ENCODE measurements at regions not wholly inside any gene's neighbourhood (a gene's known extent, or its start where the extent isn't known, plus 50 kb on each side); places are given as distances from the start of the nearest gene placed in this dataset.

- ATAC-seq, result no peak
Measured at GRCh38 chr6:145525038-145525437, 210.3 kb downstream of the EPM2A start.

DNA sequence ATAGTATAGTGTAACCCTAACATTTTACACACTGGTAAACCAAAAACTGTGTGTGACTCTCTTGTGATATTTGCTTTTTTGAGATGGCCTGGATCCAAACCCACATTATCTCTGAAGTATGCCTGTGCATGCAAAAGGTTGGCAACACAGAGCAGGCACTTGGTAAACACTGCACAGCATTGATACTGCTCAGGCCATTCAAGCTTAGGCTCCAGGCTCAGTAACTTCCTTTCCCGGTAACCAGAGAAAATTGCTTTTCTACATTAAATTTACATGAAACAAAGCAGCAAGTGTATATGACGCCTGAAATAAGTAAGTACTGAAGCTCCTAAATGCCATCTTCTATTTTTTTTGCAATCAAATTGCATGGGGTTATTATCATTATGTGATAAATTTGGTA is 205.7 kb downstream of the EPM2A start:
- no peak for ATAC-seq

DNA sequence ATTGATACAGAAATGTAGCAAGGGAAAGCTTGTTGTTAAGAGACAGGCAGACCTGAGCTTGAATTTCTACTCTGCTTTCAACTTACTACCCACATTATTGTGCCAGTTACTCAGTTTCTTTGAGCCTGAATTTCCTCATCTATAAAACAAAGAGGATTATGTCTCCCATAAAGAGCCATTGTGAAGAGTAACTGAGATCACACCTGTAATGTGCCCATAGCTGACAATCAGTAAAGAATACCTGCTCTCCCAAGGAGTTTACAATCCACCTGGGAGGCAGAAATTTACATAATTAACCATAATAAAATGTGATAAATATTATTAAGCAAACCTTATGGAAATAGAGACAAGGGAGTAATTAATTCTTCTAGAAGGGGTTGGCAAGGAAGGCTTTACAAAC is 204.9 kb downstream of the EPM2A start:
- no peak for ATAC-seq

DNA sequence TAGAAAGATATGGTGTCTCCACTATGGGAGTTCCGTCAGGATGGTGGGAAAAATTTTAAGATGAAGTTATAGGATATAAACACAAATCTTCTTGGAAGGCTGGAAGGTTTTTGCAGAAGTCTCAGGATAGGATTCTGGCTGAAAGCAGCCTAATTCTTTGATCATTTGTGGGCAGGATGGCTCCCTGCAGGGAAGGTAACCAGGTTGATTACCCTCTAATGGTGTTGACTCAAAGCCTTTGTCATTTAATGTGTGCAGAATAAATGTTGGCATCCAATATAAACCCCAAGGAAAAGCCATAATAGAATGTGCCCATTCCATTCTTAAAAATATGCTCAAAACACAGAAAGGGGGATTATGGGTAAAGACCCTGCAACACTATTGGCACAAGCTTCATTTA is 204.3 kb downstream of the EPM2A start:
- no peak for ATAC-seq

GRCh38 chr6:145531822-145532221 is 203.5 kb downstream of the EPM2A start:
- ATAC-seq, result no peak

GRCh38 chr6:145532361-145532760 is 203.0 kb downstream of the EPM2A start:
- ATAC-seq, result no peak

DNA sequence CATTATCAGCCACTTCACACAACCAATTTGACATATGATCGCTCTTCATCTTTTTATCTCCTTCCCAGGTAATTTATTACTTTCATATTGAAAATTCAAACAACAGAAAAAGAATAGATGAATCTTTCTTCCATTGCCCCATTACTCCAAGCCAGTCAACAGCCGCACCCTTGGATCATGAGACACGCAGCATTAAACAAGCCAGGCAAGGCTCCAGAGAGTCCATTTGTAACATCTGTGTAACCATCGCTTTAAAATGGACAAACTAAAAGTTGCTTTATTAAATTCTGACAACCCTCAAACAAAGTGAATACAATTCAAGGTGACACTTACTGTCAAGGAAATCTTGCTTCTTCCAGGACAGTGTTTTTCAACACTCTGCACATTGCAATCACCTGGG is 200.3 kb downstream of the EPM2A start:
- ATAC-seq, result no peak

DNA sequence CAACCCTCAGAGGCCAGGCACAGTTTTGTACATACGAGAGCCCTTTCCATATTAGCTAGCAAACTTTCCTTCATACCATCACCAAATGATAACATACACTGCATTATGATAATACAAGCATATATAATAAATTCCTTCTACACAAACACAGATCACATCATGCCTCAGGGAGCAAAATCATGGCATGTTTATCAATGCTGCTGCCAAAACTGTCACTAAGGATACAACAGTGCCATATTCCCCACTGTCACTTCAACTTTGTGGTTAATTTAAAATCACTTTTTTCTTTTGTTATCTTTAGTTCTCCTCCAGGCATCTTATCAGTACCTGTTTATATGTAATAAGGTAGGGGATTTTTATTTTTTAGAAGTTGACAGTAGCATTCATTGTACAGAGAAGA is 196.3 kb downstream of the EPM2A start:
- ATAC-seq, result no peak

DNA sequence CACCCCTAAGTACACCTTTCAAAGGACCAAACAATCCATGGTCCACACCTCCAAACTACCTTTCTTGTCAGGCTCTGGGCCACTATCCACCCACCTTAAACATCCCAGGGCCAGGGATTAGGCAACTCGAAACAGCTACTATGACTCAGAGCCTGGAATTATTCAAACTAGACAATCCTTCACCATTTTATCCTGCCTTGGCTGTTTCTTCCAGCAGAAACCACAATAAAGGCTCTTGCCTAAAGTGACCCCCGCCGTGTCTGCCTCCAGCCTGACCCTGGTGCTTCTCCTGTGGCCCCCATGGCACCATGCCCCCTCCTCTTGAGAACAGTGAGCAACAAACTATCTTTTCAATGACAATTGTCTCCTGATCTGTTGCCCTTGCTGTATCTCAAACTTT is 195.5 kb downstream of the EPM2A start:
- ATAC-seq, result peak; percentile 72

DNA sequence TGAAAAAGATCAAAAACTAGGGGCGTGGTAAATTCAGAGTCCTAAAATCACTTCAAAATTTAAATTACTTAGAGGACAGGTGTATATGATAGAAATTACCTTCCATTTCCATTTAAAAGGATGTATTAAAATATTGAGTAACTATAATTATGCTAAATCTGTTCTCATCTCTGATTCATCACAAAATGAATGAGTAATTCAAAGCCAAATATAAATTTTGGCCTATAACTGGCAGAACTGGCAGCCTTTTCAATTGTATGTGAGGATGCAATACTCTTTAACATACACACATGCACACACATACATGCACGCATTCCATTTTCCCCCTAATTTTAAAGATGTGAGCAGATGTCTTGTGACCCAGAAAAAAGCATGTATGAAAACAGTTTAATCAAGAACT is 194.6 kb downstream of the EPM2A start:
- peak; percentile 26 for ATAC-seq

- peak; percentile 93 for ATAC-seq
Measured at GRCh38 chr6:145544041-145544440, 191.3 kb downstream of the EPM2A start.

GRCh38 chr6:145544514-145544913 is 190.8 kb downstream of the EPM2A start:
- peak; percentile 68 for ATAC-seq

DNA sequence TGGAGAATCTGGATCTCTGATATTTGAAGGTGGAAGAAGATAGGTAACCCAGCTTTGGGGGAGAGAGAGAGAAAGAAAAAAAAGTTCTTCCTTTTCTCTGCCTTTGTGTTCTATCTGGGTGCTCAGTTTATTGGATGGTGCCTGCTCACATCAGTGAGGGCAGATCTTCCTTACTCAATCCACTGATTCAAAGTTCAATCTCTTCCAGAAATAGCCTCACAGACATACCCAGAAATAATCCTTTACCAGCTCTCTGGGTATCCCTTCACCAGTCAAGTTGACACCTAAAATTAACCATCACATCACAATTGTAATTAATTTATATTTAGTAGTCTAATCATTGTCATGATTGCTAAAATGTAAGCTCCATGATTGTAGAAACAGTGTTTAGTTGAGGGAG is 189.1 kb downstream of the EPM2A start:
- no peak for ATAC-seq

DNA sequence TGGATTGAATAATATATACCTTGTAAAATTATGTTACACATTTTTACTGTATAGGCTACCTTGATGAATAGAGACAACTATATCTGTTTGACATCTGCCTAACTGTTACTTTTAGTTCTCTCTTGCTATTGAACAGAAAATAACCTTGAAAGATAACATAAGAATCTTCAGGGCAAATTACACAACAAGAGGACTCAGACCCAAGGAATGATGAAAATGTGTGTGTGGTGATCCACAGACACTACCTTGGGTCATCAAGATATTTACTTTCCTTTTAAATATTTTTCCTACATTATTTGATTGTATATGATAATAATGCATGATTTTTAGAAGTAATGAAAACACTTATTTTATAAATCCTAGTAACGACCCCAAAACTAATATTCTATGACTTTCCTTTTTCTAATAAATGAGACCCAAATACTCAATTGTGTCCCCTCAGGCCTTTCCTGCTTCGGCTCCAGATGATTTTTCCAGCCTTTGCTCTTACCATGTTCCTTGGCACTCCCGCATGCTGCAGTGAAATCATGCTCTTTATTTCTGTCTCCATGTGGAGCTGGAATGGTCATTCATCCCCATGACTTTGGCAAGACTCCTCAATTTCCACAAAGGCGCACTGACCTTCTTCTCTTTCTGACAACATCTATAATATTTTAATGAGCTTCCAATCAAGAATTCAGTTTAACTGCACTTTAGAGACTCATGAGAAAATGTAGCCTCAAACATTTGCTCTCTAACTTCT is 187.6 kb downstream of the EPM2A start:
- no peak for ATAC-seq

DNA sequence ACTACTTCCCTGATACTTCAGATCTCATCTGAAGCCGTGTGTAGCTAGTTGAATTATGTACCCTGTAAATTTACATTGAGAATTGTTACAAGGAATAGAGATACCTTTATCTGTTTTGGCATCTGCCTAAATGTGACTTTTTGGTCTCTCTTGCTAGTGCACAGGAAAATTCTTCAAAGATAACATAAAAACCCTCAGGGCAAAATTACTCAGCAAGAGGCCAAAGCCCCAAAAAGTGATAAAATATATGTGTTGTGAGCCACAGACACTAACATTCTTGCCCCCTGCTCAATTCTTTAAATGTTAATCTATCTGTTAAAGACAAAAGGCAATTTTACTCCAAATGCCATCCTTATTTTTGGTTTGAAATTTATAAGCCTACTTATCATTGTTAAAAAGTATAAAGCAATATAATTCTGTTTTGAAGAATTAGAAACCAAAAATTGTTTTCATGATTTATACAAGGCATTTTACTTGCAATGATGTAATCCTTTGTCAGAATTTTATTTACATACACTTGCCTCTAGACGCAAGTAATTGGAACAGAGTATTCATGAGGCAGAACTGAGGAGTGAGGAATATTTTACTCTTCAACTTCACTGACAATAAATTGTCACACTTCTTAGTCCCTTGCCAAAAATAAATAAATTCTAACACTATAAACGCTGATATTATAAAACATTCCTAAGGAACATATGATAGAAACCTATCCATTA is 186.2 kb downstream of the EPM2A start:
- no peak for ATAC-seq

DNA sequence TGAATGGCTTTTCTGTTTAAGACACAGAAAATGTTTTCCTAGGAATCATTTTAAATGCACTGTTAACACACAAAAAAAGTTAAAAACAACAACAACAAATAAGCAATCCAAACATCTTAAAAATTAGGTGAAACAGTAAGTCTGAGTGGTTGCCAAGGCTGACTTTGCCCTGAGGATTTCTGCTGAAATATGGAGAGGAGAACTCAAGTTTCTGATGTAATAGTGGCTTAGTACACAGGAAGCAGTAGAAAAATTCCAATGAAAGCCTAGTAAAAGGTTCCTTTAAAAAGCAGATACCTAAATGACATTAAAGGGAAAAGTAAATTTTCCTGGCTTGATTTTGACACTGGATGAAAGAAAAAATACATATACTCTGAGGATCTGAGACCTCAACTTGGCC is 184.2 kb downstream of the EPM2A start:
- ATAC-seq, result no peak

- ATAC-seq, result no peak
Measured at GRCh38 chr6:145555084-145555483, 180.2 kb downstream of the EPM2A start.

DNA sequence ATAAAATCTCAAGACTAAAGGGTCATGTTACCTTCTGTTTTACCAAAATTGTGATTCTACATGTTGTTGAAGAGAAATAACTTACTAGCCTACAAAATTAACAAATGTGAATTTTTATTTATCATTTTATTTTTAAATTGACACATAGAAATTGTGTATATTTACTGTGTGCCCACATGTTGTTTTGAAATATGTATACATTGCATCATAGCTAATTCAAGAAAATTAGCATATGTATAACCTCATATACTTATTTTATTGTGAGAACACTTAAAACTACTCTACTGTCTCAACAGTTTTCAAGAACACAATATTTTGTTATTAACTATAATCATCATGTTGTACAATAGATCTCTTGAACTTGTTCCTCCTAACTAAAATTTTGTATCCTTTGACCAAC is 177.8 kb downstream of the EPM2A start:
- no peak for ATAC-seq

DNA sequence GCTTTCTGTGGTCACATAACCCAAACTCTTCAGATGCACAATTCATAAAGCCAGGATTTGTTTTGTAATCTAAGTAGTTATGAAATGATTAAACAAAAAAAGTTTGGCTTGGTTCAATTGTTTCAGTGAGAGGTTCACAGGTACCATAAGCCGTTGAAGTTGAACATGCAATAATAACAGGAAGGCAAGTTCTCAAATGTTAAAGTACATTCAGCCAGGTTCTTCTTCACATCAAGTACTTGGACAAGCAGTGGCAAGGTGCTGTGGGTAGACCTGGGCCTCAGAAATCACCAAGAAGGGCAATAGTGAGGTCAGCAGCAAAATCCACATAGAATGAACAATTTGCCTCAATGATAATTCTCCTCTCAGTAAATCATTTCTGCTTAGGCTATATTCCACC is 175.5 kb downstream of the EPM2A start:
- ATAC-seq, result no peak

- no peak for ATAC-seq
Measured at GRCh38 chr6:145561095-145562072, 173.9 kb downstream of the EPM2A start.

GRCh38 chr6:145562771-145563615 is 172.3 kb downstream of the EPM2A start:
- no peak for ATAC-seq

- ATAC-seq, result no peak
Measured at GRCh38 chr6:145564553-145564952, 170.8 kb downstream of the EPM2A start.
